HepG2 (cell line): ENCODE measurements at regions not wholly inside any gene's neighbourhood (a gene's known extent, or its start where the extent isn't known, plus 50 kb on each side); places are given as distances from the start of the nearest gene placed in this dataset.
"Not testable (repeated sequence)": the region's sequence is repeated elsewhere in the genome, so short reads cannot be mapped to it uniquely, and the experiment has no call there.

Experiments
- BRCA1 ChIP-seq: sonication (generic); formaldehyde crosslinking; IDR thresholded peaks from 2 replicates; pipeline ENCODE4 v1.4.0; 2020; ENCODE audit warnings: missing genetic modification reagents
- CTCF ChIP-seq: sonication (generic); formaldehyde crosslinking; IDR thresholded peaks from 2 replicates; pipeline ENCODE4 v1.5.0; 2020; ENCODE audit warnings: mild to moderate bottlenecking, missing genetic modification reagents, moderate library complexity
- FOXM1 ChIP-seq: sonication (generic); formaldehyde crosslinking; IDR thresholded peaks from 2 replicates; pipeline ENCODE4 v1.5.0; 2020; ENCODE audit warnings: missing genetic modification reagents
- MIXL1 ChIP-seq: IDR thresholded peaks from 2 replicates; pipeline ENCODE4 v1.6.1; 2016
- PCBP1 ChIP-seq: fragments of 200-400 bp; formaldehyde crosslinking; IDR thresholded peaks from 2 replicates; pipeline ENCODE4 v1.6.1; 2017; ENCODE audit warnings: mild to moderate bottlenecking, low read depth, low read length, borderline replicate concordance
- PHF8 ChIP-seq: sonication (generic); formaldehyde crosslinking; IDR thresholded peaks from 2 replicates; pipeline ENCODE4 v1.5.0; 2020; ENCODE audit warnings: missing genetic modification reagents
- REST ChIP-seq, 2 experiments: IDR thresholded peaks; 2 replicates each; pipeline ENCODE4 v1.6.1; 2011 to 2012; ENCODE audit warnings: low read length in 2 of 2, borderline replicate concordance in 1 of 2, low read depth in 1 of 2, mild to moderate bottlenecking in 1 of 2, moderate library complexity in 1 of 2
- YY1 ChIP-seq: IDR thresholded peaks from 2 replicates; pipeline ENCODE4 v1.6.1; 2011; ENCODE audit warnings: low read length, low read depth, moderate library complexity, mild to moderate bottlenecking; ENCODE audit not compliant: insufficient read depth, insufficient replicate concordance
- ZBTB20 ChIP-seq: sonication (generic); formaldehyde crosslinking; IDR thresholded peaks from 2 replicates; pipeline ENCODE4 v1.8.1; 2023; ENCODE audit warnings: missing genetic modification reagents, low read depth, mild to moderate bottlenecking, borderline replicate concordance
- ZNF891 ChIP-seq: sonication (generic); formaldehyde crosslinking; IDR thresholded peaks from 2 replicates; pipeline ENCODE4 v1.5.0; 2020; ENCODE audit warnings: mild to moderate bottlenecking, missing genetic modification reagents

- not testable (repeated sequence) for TF ChIP-seq MIXL1 (CRISPR knock-in tag); YY1; BRCA1 (CRISPR knock-in tag); ZBTB20 (CRISPR knock-in tag); ZNF891 (CRISPR knock-in tag); PCBP1; CTCF (CRISPR knock-in tag); REST (IDR thresholded peaks at IDR 0.05; ENCODE audit: borderline replicate concordance in 1 of 2, low read depth in 1 of 2, low read length in 2 of 2); FOXM1 (CRISPR knock-in tag); PHF8 (CRISPR knock-in tag)
Measured at GRCh38 chr2:91763710-91764109, 3072.2 kb downstream of the RPIA start.
